Endothelial cell (in vitro differentiated cells): ENCODE measurements at regions not wholly inside any gene's neighbourhood (a gene's known extent, or its start where the extent isn't known, plus 50 kb on each side); places are given as distances from the start of the nearest gene placed in this dataset.

ENCODE experiments used
- DNase-seq: peaks from one replicate; pipeline ENCODE4 v3.0.0; 2021; ENCODE audit warnings: low spot score
- H3K27ac Mint-ChIP-seq: one replicate; pipeline ENCODE4 v1.8.0; 2021; ENCODE audit warnings: mixed read lengths, inconsistent platforms; ENCODE audit not compliant: unreplicated experiment
- H3K27me3 Mint-ChIP-seq: one replicate; pipeline ENCODE4 v1.8.0; 2021; ENCODE audit warnings: mild to moderate bottlenecking, moderate library complexity, mixed read lengths, inconsistent platforms; ENCODE audit not compliant: unreplicated experiment
- H3K36me3 Mint-ChIP-seq: one replicate; pipeline ENCODE4 v1.8.0; 2021; ENCODE audit warnings: mild to moderate bottlenecking, low read depth, mixed read lengths, inconsistent platforms; ENCODE audit not compliant: unreplicated experiment
- H3K4me1 Mint-ChIP-seq: one replicate; pipeline ENCODE4 v1.8.0; 2021; ENCODE audit warnings: mild to moderate bottlenecking, mixed read lengths, inconsistent platforms; ENCODE audit not compliant: unreplicated experiment
- H3K4me3 Mint-ChIP-seq: one replicate; pipeline ENCODE4 v1.8.0; 2021; ENCODE audit warnings: mild to moderate bottlenecking, mixed read lengths, inconsistent platforms; ENCODE audit not compliant: unreplicated experiment
- H3K9me3 Mint-ChIP-seq: one replicate; pipeline ENCODE4 v1.8.0; 2021; ENCODE audit warnings: mixed read lengths, inconsistent platforms; ENCODE audit not compliant: unreplicated experiment
- TF ChIP-seq, protein P1 (sequence below): fragments of 200-600 bp; sonication (generic); IDR thresholded peaks from one replicate; pipeline ENCODE4 v1.5.0; 2021; ENCODE audit warnings: antibody characterized with exemption; ENCODE audit not compliant: unreplicated experiment

DNA sequence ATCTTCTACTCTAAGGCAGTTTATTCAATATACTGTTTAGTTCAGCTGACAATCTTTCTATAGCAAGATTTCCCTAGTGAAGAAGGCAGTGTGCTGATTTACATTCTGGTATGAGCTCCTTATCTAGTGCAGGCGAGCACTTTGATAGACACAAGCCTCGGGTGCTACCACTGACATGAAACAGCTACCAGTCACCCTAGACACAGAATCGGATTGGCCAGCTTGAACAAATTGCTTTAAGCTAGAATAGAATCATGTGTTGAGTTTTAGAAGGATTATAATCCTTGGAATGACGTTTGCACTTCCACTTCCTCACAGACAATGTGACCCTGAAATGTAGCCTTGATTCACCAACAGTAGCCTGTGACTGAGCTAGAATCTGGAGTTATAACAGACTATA is 394.0 kb downstream of the EPHA4 start:
- H3K4me3 Mint-ChIP-seq: no peak overlapping the region
- no peak for DNase-seq
- no peak overlapping the region for H3K27ac Mint-ChIP-seq
- H3K36me3 Mint-ChIP-seq: no peaks in the 10 kb centered on the region
- no peaks in the 10 kb centered on the region for H3K4me1 Mint-ChIP-seq
- TF ChIP-seq, protein P1, sequence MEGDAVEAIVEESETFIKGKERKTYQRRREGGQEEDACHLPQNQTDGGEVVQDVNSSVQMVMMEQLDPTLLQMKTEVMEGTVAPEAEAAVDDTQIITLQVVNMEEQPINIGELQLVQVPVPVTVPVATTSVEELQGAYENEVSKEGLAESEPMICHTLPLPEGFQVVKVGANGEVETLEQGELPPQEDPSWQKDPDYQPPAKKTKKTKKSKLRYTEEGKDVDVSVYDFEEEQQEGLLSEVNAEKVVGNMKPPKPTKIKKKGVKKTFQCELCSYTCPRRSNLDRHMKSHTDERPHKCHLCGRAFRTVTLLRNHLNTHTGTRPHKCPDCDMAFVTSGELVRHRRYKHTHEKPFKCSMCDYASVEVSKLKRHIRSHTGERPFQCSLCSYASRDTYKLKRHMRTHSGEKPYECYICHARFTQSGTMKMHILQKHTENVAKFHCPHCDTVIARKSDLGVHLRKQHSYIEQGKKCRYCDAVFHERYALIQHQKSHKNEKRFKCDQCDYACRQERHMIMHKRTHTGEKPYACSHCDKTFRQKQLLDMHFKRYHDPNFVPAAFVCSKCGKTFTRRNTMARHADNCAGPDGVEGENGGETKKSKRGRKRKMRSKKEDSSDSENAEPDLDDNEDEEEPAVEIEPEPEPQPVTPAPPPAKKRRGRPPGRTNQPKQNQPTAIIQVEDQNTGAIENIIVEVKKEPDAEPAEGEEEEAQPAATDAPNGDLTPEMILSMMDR: no peak
- no peaks in the 10 kb centered on the region for H3K27me3 Mint-ChIP-seq
- H3K9me3 Mint-ChIP-seq: no peaks in the 10 kb centered on the region

DNA sequence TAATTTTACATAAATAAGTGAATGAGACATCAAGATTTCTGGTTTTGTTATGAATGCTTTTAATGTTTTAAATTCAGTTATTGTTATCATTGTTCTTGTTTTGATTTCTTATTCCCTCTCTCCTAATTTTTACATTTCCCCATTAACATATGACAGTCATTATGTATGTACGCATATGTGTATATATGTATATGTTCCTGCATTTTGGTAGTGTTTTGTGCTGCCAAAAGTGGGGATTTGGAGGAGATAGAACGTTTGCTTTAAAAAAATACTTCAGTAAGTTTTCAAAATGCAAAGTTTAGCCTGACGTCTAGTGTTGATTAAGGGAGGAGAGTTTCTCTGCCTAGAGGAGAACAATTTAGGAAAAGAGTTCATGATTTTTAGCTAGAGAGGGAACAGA is 385.2 kb downstream of the EPHA4 start:
- Mint-ChIP-seq H3K36me3 (peaks cover 7% of the 10 kb centered on the region), H3K27me3 (no peaks in the 10 kb centered on the region), H3K4me3 (no peak overlapping the region), H3K9me3 (peaks cover 4% of the 10 kb centered on the region), H3K27ac (no peak overlapping the region), H3K4me1 (peaks cover 5% of the 10 kb centered on the region)
- DNase-seq: no peak
- TF ChIP-seq, protein P1: no peak

- Mint-ChIP-seq H3K27ac (no peak overlapping the region), H3K9me3 (peaks cover 4% of the 10 kb centered on the region), H3K36me3 (peaks cover 7% of the 10 kb centered on the region), H3K4me3 (no peak overlapping the region), H3K27me3 (no peaks in the 10 kb centered on the region), H3K4me1 (peaks cover 5% of the 10 kb centered on the region)
- TF ChIP-seq, protein P1: no peak
- DNase-seq: no peak
Observed at GRCh38 chr2:221189431-221190067, 382.6 kb downstream of the EPHA4 start.

- Mint-ChIP-seq H3K27ac (no peak overlapping the region), H3K4me3 (no peak overlapping the region), H3K4me1 (no peaks in the 10 kb centered on the region), H3K9me3 (no peaks in the 10 kb centered on the region), H3K27me3 (no peaks in the 10 kb centered on the region), H3K36me3 (no peaks in the 10 kb centered on the region)
- DNase-seq: no peak
- TF ChIP-seq, protein P1: no peak
Observed at GRCh38 chr2:221195829-221196228, 376.3 kb downstream of the EPHA4 start.

- Mint-ChIP-seq H3K4me3 (no peak overlapping the region), H3K36me3 (no peaks in the 10 kb centered on the region), H3K27me3 (no peaks in the 10 kb centered on the region), H3K4me1 (no peaks in the 10 kb centered on the region), H3K9me3 (no peaks in the 10 kb centered on the region), H3K27ac (no peak overlapping the region)
- no peak for DNase-seq
- TF ChIP-seq, protein P1: no peak
Observed at GRCh38 chr2:221197225-221197856, 374.8 kb downstream of the EPHA4 start.
